ENCODE measurements at regions not wholly inside any gene's neighbourhood (a gene's known extent, or its start where the extent isn't known, plus 50 kb on each side); places are given as distances from the start of the nearest gene placed in this dataset.
"Not testable (repeated sequence)": the region's sequence is repeated elsewhere in the genome, so short reads cannot be mapped to it uniquely, and the experiment has no call there.

- H3K4me3 ChIP-seq (IDR thresholded peaks at IDR 0.05; ENCODE audit: insufficient read depth, low read depth, low read length); H3K27me3 ChIP-seq (ENCODE audit: insufficient read depth, low read depth); H3K79me2 ChIP-seq (ENCODE audit: insufficient read depth, low read depth); H3K9ac ChIP-seq; H3K4me1 ChIP-seq (ENCODE audit: low read depth, poor library complexity, severe bottlenecking); H2AFZ ChIP-seq (ENCODE audit: low read depth); H3K36me3 ChIP-seq (ENCODE audit: insufficient read depth); H3K4me2 ChIP-seq; H3K27ac ChIP-seq; H4K20me1 ChIP-seq (ENCODE audit: insufficient read depth): not testable (repeated sequence)
Measured at GRCh38 chr6:86872810-86873209, 64.5 kb upstream of the HTR1E start.

- Histone ChIP-seq H3K4me1 (ENCODE audit: low read depth, poor library complexity, severe bottlenecking) (no peaks in the 10 kb centered on the region), H4K20me1 (ENCODE audit: insufficient read depth) (no peaks in the 10 kb centered on the region), H3K27me3 (ENCODE audit: insufficient read depth, low read depth) (no peaks in the 10 kb centered on the region), H3K4me3 (IDR thresholded peaks at IDR 0.05; ENCODE audit: insufficient read depth, low read depth, low read length) (no peak overlapping the region), H3K27ac (no peak overlapping the region), H3K4me2 (no peak overlapping the region), H2AFZ (ENCODE audit: low read depth) (no peak overlapping the region), H3K79me2 (ENCODE audit: insufficient read depth, low read depth) (no peaks in the 10 kb centered on the region), H3K36me3 (ENCODE audit: insufficient read depth) (no peaks in the 10 kb centered on the region), H3K9ac (no peak overlapping the region)
- TF ChIP-seq CTCF (conservative IDR thresholded peaks at IDR 0.05; ENCODE audit: low read depth, low read length): no peak
Measured at GRCh38 chr6:86871681-86872080, 65.6 kb upstream of the HTR1E start.

GRCh38 chr6:86869500-86869899 is 67.8 kb upstream of the HTR1E start:
- no peak for TF ChIP-seq CTCF (conservative IDR thresholded peaks at IDR 0.05; ENCODE audit: low read depth, low read length)
- H3K9ac ChIP-seq: no peak overlapping the region
- no peaks in the 10 kb centered on the region for H4K20me1 ChIP-seq (ENCODE audit: insufficient read depth)
- no peaks in the 10 kb centered on the region for H3K36me3 ChIP-seq (ENCODE audit: insufficient read depth)
- no peak overlapping the region for H3K27ac ChIP-seq
- H3K4me2 ChIP-seq: no peak overlapping the region
- no peak overlapping the region for H2AFZ ChIP-seq (ENCODE audit: low read depth)
- H3K79me2 ChIP-seq (ENCODE audit: insufficient read depth, low read depth): no peaks in the 10 kb centered on the region
- no peaks in the 10 kb centered on the region for H3K27me3 ChIP-seq (ENCODE audit: insufficient read depth, low read depth)
- H3K4me3 ChIP-seq (IDR thresholded peaks at IDR 0.05; ENCODE audit: insufficient read depth, low read depth, low read length): no peak overlapping the region
- no peaks in the 10 kb centered on the region for H3K4me1 ChIP-seq (ENCODE audit: low read depth, poor library complexity, severe bottlenecking)

GRCh38 chr6:86859513-86859912 is 77.8 kb upstream of the HTR1E start:
- no peak overlapping the region for H3K4me2 ChIP-seq
- H4K20me1 ChIP-seq (ENCODE audit: insufficient read depth): no peaks in the 10 kb centered on the region
- no peak overlapping the region for H3K4me3 ChIP-seq (IDR thresholded peaks at IDR 0.05; ENCODE audit: insufficient read depth, low read depth, low read length)
- H3K79me2 ChIP-seq (ENCODE audit: insufficient read depth, low read depth): no peaks in the 10 kb centered on the region
- H2AFZ ChIP-seq (ENCODE audit: low read depth): no peak overlapping the region
- H3K27ac ChIP-seq: no peak overlapping the region
- no peak overlapping the region for H3K9ac ChIP-seq
- H3K36me3 ChIP-seq (ENCODE audit: insufficient read depth): no peaks in the 10 kb centered on the region
- H3K4me1 ChIP-seq (ENCODE audit: low read depth, poor library complexity, severe bottlenecking): no peaks in the 10 kb centered on the region
- H3K27me3 ChIP-seq (ENCODE audit: insufficient read depth, low read depth): no peaks in the 10 kb centered on the region
- TF ChIP-seq CTCF (conservative IDR thresholded peaks at IDR 0.05; ENCODE audit: low read depth, low read length): no peak

GRCh38 chr6:86858970-86859369 is 78.4 kb upstream of the HTR1E start:
- no peaks in the 10 kb centered on the region for H3K27me3 ChIP-seq (ENCODE audit: insufficient read depth, low read depth)
- H3K9ac ChIP-seq: no peak overlapping the region
- H3K4me2 ChIP-seq: no peak overlapping the region
- H2AFZ ChIP-seq (ENCODE audit: low read depth): no peak overlapping the region
- H3K27ac ChIP-seq: no peak overlapping the region
- no peaks in the 10 kb centered on the region for H4K20me1 ChIP-seq (ENCODE audit: insufficient read depth)
- H3K36me3 ChIP-seq (ENCODE audit: insufficient read depth): no peaks in the 10 kb centered on the region
- no peak overlapping the region for H3K4me3 ChIP-seq (IDR thresholded peaks at IDR 0.05; ENCODE audit: insufficient read depth, low read depth, low read length)
- H3K4me1 ChIP-seq (ENCODE audit: low read depth, poor library complexity, severe bottlenecking): no peaks in the 10 kb centered on the region
- TF ChIP-seq CTCF (conservative IDR thresholded peaks at IDR 0.05; ENCODE audit: low read depth, low read length): no peak
- H3K79me2 ChIP-seq (ENCODE audit: insufficient read depth, low read depth): no peaks in the 10 kb centered on the region

Data from KMS-11 (cell line).